Activated CD8-positive, alpha-beta memory T cell treated with anti-CD3 and anti-CD28 coated beads, Interleukin-2, amount 10 ng/mL, durations not matched to agents 7 days and 5 days (primary cell): ENCODE measurements at regions not wholly inside any gene's neighbourhood (a gene's known extent, or its start where the extent isn't known, plus 50 kb on each side); places are given as distances from the start of the nearest gene placed in this dataset.

Experiments
- ATAC-seq: fragments of 150-1000 bp; cut with Tn5 transposase; one replicate; pipeline ENCODE4 v1.10.0; 2021; ENCODE audit warnings: moderate library complexity
- CTCF ChIA-PET: fragments of 350-600 bp; sonication (Branson Sonifier 250); formaldehyde crosslinking; loops from one replicate; lab custom pipeline; 2021; ENCODE audit warnings: antibody characterized with exemption; lab: Charles Lee
- DNase-seq: peaks from one replicate; pipeline ENCODE4 v3.0.0-alpha.2; 2020
- H3K27ac Mint-ChIP-seq: one replicate; pipeline ENCODE4 v1.8.0; 2021; ENCODE audit warnings: mild to moderate bottlenecking, mixed read lengths
- H3K27me3 Mint-ChIP-seq: one replicate; pipeline ENCODE4 v1.8.0; 2021; ENCODE audit warnings: mixed read lengths
- H3K36me3 Mint-ChIP-seq: one replicate; pipeline ENCODE4 v1.8.0; 2021; ENCODE audit warnings: mild to moderate bottlenecking, mixed read lengths
- H3K4me1 Mint-ChIP-seq: one replicate; pipeline ENCODE4 v1.8.0; 2021; ENCODE audit warnings: mixed read lengths
- H3K4me3 Mint-ChIP-seq: one replicate; pipeline ENCODE4 v1.8.0; 2021; ENCODE audit warnings: mild to moderate bottlenecking, moderate library complexity, mixed read lengths
- H3K9me3 Mint-ChIP-seq: one replicate; pipeline ENCODE4 v1.8.0; 2022; ENCODE audit warnings: low read depth, mixed read lengths

DNA sequence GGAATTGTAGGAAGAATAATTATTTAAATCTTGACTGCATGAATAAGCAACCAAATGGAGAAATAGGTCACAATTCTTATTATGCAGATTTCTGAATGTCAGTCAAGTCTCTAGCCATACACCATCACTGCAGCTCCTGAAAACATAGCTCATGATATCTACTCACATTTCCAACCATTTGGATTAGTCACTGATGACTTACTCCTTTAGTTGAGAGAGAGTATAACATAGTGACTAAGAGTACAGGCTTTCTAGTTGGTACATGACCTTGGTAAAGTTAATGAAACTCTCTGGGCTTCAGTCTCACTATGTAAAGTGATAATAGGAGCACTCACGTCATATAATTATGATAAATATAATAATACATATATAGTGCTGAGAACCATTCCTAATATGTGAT is 265.2 kb downstream of the KCNA4 start:
- DNase-seq (no peak), ATAC-seq (no peak)
- Mint-ChIP-seq H3K4me3 (no peak overlapping the region), H3K27me3 (no peaks in the 10 kb centered on the region), H3K9me3 (peaks cover 14% of the 10 kb centered on the region), H3K36me3 (no peaks in the 10 kb centered on the region), H3K4me1 (no peaks in the 10 kb centered on the region), H3K27ac (no peak overlapping the region)
- CTCF ChIA-PET, result no interaction called here

DNA sequence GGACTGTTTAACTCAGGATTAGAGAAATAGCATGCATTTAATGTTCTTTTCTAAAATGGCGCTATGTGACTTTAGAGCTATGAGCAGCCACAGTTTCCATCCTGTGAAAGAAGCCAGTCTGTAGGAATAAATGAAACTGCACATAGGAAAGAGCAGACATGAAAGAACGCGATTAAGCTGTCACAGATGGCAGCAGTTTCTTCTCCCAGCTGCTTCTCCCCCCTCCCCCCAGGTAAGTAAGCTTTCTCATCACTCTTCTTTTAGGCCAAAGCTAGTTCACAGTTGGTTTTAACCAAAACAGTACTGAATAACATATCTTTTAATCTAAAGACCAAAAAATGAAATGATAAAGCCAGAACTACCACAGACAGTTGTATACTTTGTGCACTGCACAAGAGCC is 266.4 kb downstream of the KCNA4 start:
- Mint-ChIP-seq H3K4me1 (no peaks in the 10 kb centered on the region), H3K4me3 (no peak overlapping the region), H3K27me3 (no peaks in the 10 kb centered on the region), H3K27ac (no peak overlapping the region), H3K36me3 (no peaks in the 10 kb centered on the region), H3K9me3 (peaks cover 16% of the 10 kb centered on the region)
- DNase-seq, result no peak
- CTCF ChIA-PET, result no interaction called here
- no peak for ATAC-seq

GRCh38 chr11:29734287-29734686 is 282.5 kb downstream of the KCNA4 start:
- no peak overlapping the region for H3K27ac Mint-ChIP-seq
- H3K9me3 Mint-ChIP-seq, result peaks cover 13% of the 10 kb centered on the region
- no peak overlapping the region for H3K4me3 Mint-ChIP-seq
- ATAC-seq, result no peak
- no peaks in the 10 kb centered on the region for H3K4me1 Mint-ChIP-seq
- no peaks in the 10 kb centered on the region for H3K36me3 Mint-ChIP-seq
- CTCF ChIA-PET, result no interaction called here
- no peak for DNase-seq
- H3K27me3 Mint-ChIP-seq, result no peaks in the 10 kb centered on the region

GRCh38 chr11:29713831-29714320 is 303.0 kb downstream of the KCNA4 start:
- CTCF ChIA-PET, result no interaction called here
- Mint-ChIP-seq H3K27ac (no peak overlapping the region), H3K4me1 (no peaks in the 10 kb centered on the region), H3K36me3 (no peaks in the 10 kb centered on the region), H3K9me3 (peaks cover 12% of the 10 kb centered on the region), H3K27me3 (no peaks in the 10 kb centered on the region), H3K4me3 (no peak overlapping the region)
- DNase-seq, result no peak
- ATAC-seq, result no peak

DNA sequence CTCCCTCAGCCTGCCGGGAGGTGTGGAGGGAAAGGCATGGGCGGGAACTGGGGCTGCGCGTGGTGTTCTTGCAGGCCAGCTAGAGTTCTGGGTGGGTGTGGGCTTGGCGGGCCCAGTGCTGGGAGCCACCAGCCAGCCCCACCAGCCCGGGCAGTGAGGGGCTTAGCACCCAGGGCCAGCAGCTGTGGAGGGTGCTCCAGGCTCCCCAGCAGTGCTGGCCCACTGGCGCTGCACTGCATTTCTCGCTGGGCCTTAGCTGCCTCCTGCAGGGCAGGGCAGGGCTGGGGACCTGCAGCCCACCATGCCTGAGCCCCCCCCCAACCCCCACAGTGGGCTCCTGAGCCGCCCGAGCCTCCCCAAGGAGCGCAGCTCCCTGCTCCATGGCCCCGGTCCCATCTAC is 304.2 kb downstream of the KCNA4 start:
- H3K27me3 Mint-ChIP-seq, result no peaks in the 10 kb centered on the region
- no peak overlapping the region for H3K4me3 Mint-ChIP-seq
- CTCF ChIA-PET, result no interaction called here
- no peak overlapping the region for H3K27ac Mint-ChIP-seq
- no peak for ATAC-seq
- no peaks in the 10 kb centered on the region for H3K4me1 Mint-ChIP-seq
- H3K36me3 Mint-ChIP-seq, result no peaks in the 10 kb centered on the region
- DNase-seq, result no peak
- H3K9me3 Mint-ChIP-seq, result peaks cover 9% of the 10 kb centered on the region

GRCh38 chr11:29707924-29708323 is 308.9 kb downstream of the KCNA4 start:
- H3K36me3 Mint-ChIP-seq, result no peaks in the 10 kb centered on the region
- H3K27ac Mint-ChIP-seq, result no peak overlapping the region
- no peak overlapping the region for H3K4me3 Mint-ChIP-seq
- CTCF ChIA-PET, result no interaction called here
- H3K27me3 Mint-ChIP-seq, result no peaks in the 10 kb centered on the region
- H3K9me3 Mint-ChIP-seq, result peaks cover 11% of the 10 kb centered on the region
- H3K4me1 Mint-ChIP-seq, result no peaks in the 10 kb centered on the region
- no peak for ATAC-seq
- DNase-seq, result no peak

DNA sequence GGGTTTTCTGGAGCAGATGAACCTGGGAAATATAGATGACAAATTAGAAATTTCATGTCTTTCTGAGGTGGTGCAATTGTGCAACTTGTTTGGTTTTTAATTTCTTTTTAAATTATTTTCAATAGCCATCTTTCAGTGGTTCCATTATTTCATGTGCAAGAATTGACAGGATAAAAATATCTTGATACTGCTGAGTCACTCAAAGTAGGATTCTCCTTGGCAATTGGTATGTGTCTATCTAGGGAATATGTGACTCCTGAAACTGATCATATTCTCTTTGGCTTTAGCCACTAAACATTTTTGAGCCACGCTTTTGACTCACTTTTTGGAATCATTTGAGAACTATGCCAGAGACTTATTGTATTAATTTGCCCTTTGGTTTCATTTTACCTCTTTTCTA is 331.5 kb downstream of the KCNA4 start:
- Mint-ChIP-seq H3K27me3 (no peaks in the 10 kb centered on the region), H3K9me3 (peaks cover 8% of the 10 kb centered on the region), H3K4me3 (no peak overlapping the region), H3K4me1 (no peaks in the 10 kb centered on the region), H3K27ac (no peak overlapping the region), H3K36me3 (no peaks in the 10 kb centered on the region)
- DNase-seq, result no peak
- no peak for ATAC-seq
- CTCF ChIA-PET, result no interaction called here

GRCh38 chr11:29682856-29683255 is 334.0 kb downstream of the KCNA4 start:
- Mint-ChIP-seq H3K36me3 (no peaks in the 10 kb centered on the region), H3K27ac (no peak overlapping the region), H3K4me1 (no peaks in the 10 kb centered on the region)

GRCh38 chr11:29679996-29680395 is 336.8 kb downstream of the KCNA4 start:
- Mint-ChIP-seq H3K4me3 (no peak overlapping the region), H3K27ac (no peak overlapping the region), H3K27me3 (no peaks in the 10 kb centered on the region), H3K4me1 (no peaks in the 10 kb centered on the region), H3K9me3 (no peaks in the 10 kb centered on the region), H3K36me3 (no peaks in the 10 kb centered on the region)
- DNase-seq, result no peak
- CTCF ChIA-PET, result interaction anchor here (1.0 kb wide), 1 partner anchor 10 kb away, joined by 3 read pairs; no protein-coding TSS in a partner anchor
- no peak for ATAC-seq

More at GRCh38 chr11:29682856-29683255, 334.0 kb downstream of the KCNA4 start:
- Mint-ChIP-seq H3K27me3 (no peaks in the 10 kb centered on the region), H3K9me3 (peaks cover 5% of the 10 kb centered on the region), H3K4me3 (no peak overlapping the region)
- no peak for ATAC-seq
- no peak for DNase-seq
- CTCF ChIA-PET, result no interaction called here

GRCh38 chr11:29676993-29677392 is 339.8 kb downstream of the KCNA4 start:
- DNase-seq (no peak), ATAC-seq (no peak)
- Mint-ChIP-seq H3K4me3 (no peak overlapping the region), H3K4me1 (no peaks in the 10 kb centered on the region), H3K27me3 (no peaks in the 10 kb centered on the region), H3K9me3 (no peaks in the 10 kb centered on the region), H3K36me3 (no peaks in the 10 kb centered on the region), H3K27ac (no peak overlapping the region)
- CTCF ChIA-PET, result no interaction called here

DNA sequence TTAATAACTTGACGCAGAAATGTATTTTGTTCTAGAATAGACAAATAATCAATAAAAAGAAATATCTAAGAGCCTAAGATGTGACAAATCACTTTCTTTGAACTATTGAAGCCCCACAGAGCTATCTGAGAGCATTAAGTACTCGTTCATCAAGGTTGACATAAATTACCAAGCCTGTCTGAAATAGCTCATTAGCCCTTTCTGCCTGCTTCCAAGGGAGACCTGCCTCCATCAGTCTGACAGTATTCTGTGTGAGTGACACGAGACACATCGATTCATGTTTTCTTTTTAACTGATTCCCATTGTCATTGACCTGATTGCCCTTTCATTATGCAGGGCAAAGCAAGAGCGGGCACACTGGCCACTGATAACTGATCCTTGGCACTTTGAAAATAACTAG is 347.5 kb downstream of the KCNA4 start:
- CTCF ChIA-PET, result no interaction called here
- H3K27ac Mint-ChIP-seq, result no peak overlapping the region
- no peaks in the 10 kb centered on the region for H3K4me1 Mint-ChIP-seq
- peaks cover 5% of the 10 kb centered on the region for H3K9me3 Mint-ChIP-seq
- no peak overlapping the region for H3K4me3 Mint-ChIP-seq
- DNase-seq (no peak), ATAC-seq (no peak)
- H3K27me3 Mint-ChIP-seq, result no peaks in the 10 kb centered on the region
- H3K36me3 Mint-ChIP-seq, result no peaks in the 10 kb centered on the region

DNA sequence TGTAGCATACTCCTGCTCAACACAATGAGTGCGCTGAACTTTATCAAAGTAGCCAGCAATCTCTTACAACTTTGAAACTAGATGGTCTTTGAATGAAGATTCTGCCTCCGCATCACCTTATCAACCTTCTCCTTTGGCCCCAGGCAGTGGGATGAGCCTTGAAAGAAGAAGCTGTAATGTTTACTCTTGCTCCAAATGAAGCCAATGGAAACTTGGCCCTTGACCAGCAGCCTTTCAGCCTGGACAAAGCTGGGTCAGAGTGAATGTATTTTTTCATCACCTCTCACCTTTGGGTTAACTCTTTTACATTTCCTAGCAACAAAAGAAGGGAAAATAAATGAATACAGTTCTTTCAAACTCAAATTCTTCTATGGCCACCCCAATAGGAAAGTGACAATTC is 359.1 kb downstream of the KCNA4 start:
- Mint-ChIP-seq H3K27me3 (no peaks in the 10 kb centered on the region), H3K4me3 (no peak overlapping the region), H3K36me3 (no peaks in the 10 kb centered on the region), H3K27ac (no peak overlapping the region), H3K4me1 (no peaks in the 10 kb centered on the region), H3K9me3 (peaks cover 3% of the 10 kb centered on the region)
- DNase-seq, result no peak
- CTCF ChIA-PET, result no interaction called here
- no peak for ATAC-seq

DNA sequence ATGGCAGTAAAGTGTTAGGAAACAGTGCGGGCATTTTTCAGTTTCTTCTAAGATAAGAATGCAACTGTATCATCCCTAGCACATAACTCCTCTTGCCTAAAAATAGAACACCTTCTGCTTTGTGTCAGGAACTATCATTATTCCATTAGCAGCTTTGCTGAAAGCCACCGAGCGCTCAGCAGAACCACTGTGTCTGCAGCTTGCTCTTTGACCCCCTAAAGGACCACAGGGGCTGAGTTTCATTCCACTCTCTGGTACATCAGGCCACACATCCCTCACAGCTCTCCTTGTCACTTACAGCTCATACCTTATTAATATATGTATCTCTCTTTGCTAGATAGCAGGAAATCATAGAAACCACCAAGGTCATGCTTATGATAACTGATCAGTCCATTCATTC is 360.2 kb downstream of the KCNA4 start:
- no peak for ATAC-seq
- Mint-ChIP-seq H3K36me3 (no peaks in the 10 kb centered on the region), H3K9me3 (peaks cover 5% of the 10 kb centered on the region), H3K4me1 (no peaks in the 10 kb centered on the region), H3K27ac (no peak overlapping the region), H3K27me3 (no peaks in the 10 kb centered on the region), H3K4me3 (no peak overlapping the region)
- DNase-seq, result no peak
- CTCF ChIA-PET, result no interaction called here

- H3K4me3 Mint-ChIP-seq, result no peak overlapping the region
- no peaks in the 10 kb centered on the region for H3K36me3 Mint-ChIP-seq
- H3K27me3 Mint-ChIP-seq, result no peaks in the 10 kb centered on the region
- H3K4me1 Mint-ChIP-seq, result no peaks in the 10 kb centered on the region
- CTCF ChIA-PET, result no interaction called here
- H3K9me3 Mint-ChIP-seq, result peaks cover 4% of the 10 kb centered on the region
- no peak overlapping the region for H3K27ac Mint-ChIP-seq
- ATAC-seq (no peak), DNase-seq (no peak)
Measured at GRCh38 chr11:29645373-29645772, 371.5 kb downstream of the KCNA4 start.

DNA sequence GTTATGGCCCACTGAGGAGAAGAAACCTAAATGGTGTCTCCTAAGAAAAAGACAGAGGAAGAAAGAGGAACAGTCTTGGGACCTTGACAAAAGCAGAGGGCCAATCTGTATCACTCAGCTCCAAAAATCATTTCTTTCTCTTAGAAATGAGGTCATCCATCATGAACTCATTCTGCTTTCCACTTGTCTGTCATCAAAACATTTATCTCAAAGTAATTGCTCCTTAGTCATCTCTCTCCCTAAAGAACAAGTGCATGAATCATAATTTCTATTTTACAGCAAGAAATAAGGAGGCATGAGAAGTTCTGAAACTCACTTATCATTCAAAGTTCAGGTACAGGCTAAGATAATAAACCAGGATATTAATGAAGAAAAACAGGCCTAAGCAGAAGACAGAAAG is 375.6 kb downstream of the KCNA4 start:
- H3K27ac Mint-ChIP-seq, result no peak overlapping the region
- no peaks in the 10 kb centered on the region for H3K9me3 Mint-ChIP-seq
- DNase-seq (no peak), ATAC-seq (no peak)
- H3K27me3 Mint-ChIP-seq, result no peaks in the 10 kb centered on the region
- no peaks in the 10 kb centered on the region for H3K36me3 Mint-ChIP-seq
- H3K4me1 Mint-ChIP-seq, result no peaks in the 10 kb centered on the region
- H3K4me3 Mint-ChIP-seq, result no peak overlapping the region
- CTCF ChIA-PET, result no interaction called here
